NOMO-1 treated with DMSO at 0.1 percent for 48 hours (cell line): ENCODE measurements at regions not wholly inside any gene's neighbourhood (a gene's known extent, or its start where the extent isn't known, plus 50 kb on each side); places are given as distances from the start of the nearest gene placed in this dataset.

Experiments
- DNase-seq: peaks from one replicate; lab custom pipeline; 2025; ENCODE audit not compliant: unreplicated experiment; lab: John Stamatoyannopoulos, UW

DNA sequence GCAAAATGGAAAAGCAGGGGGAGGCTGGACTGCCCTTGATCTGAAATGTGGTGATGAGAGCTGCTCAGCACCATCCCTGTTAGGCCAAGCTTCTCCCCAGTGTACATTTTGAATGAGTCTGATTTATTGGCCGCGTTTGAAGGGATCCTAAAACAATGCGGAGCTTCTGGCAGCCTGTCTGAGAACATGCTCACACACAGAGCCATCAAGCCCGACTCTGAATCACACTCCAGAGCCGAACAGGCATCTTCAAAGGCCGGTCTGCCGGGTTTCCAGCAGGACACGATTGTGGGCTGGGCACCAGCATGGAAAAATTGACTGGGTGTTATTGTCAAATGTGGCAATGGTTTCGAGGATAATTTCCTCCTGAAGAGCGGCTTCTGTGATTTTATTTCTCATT is 235.9 kb downstream of the TFAP2C start:
- DNase-seq, result no peak

DNA sequence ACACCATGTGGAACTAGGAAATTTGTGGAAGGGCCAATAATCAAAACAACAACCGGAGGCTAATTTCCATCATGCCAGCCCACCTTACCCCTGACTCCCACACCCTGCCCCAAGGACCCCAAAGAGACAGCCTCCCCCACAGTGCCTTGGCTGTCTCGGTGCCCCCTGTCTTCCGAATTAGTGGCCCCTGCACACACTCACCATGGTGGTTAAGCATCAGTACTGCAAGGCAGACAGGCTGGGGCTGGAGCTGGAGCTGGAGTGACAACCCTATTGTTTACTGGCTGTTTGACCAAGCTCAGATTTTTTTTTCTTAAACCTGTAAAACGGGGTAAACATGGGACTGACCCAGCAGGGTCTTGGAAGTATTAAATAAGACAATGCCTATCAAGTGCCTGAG is 238.0 kb downstream of the TFAP2C start:
- no peak for DNase-seq

DNA sequence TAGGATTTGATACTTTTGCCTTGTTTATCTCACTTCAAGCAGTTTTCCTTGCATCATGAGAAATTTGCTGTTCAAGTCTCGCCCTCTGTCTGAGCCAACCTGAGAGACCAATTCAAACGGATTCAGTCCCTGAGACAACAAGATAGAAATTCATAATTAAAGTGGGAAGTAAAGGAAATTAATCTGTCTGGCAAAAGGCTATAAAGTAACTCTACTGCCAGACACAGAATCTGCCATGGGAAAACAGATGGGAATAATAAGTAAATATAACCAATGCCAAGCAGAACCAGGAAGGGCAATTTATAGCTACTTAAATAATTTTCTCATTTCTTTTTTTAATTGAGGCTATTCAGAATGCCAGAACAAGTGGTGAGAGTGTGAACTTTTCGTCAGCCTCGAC is 239.6 kb downstream of the TFAP2C start:
- no peak for DNase-seq

DNA sequence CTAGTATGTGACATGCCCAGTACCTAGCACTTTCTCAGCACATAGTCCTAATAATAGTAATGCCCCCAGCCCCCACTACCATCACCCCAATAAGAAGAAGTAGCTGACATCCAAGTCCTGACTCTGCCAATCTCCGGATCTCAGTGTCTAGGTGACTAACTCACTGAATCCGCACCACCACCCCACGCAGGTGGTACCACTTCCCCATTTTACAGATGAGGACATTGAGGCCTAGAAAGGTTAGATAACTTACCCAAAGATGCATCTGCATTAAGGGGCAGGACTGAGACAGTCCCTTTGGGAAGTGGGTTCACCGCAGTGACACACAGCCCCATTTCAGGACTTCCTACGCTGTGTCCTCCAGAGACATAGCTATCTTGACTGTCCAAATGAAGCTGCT is 241.2 kb downstream of the TFAP2C start:
- no peak for DNase-seq

DNA sequence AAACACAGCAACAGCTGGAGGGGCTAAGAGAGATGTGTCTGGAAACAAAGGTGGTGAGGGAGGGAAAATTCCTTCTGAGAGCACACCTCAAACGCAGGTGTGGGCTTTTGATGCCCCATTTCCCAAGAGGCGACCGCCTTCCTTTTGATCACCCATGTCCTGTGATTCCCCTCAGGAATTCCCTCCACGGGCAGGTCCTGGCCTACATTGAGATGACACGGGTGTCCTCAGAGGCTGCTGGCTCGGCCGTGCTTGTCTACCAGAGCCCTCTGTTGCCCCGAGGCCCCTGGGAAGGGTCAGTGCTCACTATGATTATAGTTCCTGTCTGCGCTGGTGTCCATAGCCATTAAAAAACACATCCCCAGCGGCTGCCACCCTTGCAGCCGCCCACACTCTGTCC is 242.6 kb downstream of the TFAP2C start:
- DNase-seq, result no peak

DNA sequence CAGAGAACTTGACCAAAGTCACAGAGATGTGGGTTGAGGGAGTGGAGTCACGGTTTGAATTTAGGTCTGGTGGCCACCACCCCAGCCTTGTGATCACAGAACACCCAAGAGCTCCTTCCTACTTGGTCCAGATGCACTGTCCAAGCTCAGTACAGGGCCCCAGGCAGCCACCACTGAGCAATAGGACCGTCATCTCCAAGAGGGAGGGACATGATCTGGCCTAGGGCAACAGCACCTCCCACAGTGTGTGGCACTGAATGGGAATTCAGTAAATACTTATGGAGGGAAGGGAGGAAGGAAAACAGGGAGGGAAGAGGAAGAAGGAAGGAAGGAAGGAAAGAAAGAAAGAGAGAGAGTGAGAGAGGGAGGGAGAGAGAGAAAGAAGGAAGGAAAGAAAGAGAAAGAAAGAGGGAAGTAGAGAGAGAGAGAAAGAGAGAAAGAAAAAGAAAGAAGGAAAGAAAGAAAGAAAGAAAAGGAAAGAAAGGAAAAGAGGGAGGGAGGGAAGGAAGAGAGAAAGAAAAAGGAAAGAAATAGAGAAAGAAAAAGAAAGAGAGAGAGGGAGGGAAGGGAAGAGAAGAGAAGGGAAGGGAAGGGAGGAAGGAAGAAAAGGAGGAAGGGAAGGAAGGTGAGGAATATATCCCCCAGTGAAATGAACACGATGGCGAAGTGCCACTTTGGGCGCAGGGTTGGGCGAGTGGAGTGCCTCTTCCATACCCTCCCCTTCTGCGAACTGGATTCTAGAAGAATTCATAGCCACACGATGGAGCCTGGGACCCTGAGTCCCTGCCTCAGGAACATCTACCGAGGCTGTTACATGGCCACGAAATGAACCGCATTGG is 243.7 kb downstream of the TFAP2C start:
- DNase-seq, result no peak

DNA sequence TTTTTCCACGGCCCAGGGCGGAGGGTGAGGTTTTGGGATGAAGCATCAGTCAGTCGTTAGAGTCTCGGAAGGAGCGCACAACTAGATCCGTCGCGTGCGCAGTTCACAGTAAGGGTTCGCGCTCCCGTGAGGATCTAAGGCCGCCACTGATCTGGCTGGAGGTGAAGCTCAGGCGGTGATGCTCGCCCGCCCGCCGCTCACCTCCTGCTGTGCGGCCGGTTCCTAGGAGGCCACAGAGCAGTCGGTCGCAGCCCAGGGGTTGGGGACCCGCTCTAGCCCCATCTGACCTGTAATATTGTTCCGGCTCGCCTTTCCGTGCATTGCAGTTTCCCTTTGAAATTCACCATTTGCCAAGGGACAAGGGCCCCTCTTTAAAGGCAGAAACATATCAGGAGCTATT is 244.7 kb downstream of the TFAP2C start:
- DNase-seq, result no peak

DNA sequence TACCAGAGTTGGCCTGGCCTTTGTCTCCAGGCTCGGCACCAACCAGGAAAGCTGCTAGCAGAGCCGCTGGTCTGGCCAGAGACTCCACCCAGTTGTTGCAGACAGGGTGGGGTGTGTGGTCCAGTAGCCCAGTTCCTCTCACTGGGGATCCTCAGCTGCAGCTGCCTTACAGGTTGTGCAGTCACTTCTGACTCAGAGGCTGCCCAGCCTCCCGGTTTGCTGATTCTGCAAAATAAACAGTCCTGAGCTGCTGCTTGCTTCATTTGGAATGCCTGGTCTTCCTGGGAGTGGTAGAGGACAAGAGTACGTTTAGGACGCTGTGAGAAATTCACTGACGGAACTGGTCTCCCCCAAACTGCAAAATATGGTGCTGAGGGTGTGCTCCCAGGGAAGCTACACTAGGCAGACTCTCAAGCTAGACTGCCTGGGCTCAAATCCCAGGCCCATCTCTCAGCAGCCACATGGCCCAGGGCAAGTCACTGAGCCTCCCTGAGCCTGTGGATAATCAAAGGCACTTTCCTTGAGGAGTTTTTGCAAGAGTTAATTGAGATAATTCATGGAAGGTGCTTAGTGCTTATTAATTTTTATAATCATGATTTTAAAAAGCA is 246.1 kb downstream of the TFAP2C start:
- DNase-seq, result peak; percentile 62

DNA sequence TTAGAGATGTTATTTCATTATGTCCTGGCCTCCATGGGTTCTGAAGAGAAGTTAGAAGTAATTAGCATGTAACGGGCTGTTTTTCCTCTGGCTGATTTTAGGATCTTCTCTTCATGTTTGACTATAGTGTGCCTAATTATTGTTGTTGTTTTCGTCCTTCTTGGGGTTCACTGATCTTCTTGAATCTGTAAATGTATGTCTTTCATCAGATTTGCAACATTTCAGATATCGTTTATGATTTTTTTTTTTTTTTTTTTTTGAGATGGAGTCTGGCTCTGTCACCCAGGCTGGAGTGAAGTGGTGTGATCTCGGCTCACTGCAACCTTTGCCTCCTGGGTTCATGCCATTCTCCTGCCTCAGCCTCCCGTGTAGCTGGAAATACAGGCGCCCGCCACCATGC is 246.7 kb downstream of the TFAP2C start:
- DNase-seq, result no peak

DNA sequence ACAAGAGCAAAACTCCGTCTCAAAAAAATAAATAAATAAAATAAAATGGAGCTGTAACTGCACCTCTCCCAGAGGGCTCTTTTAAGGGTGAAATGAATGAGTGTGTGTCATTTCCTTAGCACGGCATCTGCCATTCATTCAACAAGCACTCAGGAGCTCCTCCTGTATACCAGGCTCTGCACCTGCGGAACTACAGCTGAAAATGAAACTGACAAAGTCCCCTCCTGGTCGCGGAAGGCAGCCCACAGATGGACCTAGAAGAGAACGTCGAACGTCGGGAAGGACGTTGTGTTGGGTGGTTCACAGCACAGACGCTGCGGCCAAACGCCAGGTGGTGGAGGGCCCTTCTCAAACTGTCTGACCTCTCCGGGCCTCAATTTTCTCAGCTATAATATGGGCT is 256.4 kb downstream of the TFAP2C start:
- DNase-seq, result no peak

DNA sequence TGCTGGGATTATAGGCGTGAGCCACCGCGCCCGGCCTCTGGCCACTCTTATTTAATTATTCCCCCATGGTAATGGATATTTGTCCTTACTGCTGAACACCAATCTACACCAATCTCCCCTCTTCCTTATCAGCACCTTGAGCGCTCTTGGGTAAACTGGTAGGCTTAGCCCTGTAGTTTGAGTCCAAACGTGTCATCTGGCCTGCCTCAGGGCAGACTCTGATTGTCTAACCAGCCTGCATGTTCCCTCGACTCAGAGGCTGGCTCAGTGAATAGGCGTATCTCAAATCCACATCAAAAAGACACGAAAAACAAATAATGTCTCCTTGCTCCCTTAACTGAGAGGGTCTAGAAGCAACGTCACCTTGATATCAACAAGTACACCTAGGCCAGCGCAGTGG is 260.9 kb downstream of the TFAP2C start:
- DNase-seq, result no peak

DNA sequence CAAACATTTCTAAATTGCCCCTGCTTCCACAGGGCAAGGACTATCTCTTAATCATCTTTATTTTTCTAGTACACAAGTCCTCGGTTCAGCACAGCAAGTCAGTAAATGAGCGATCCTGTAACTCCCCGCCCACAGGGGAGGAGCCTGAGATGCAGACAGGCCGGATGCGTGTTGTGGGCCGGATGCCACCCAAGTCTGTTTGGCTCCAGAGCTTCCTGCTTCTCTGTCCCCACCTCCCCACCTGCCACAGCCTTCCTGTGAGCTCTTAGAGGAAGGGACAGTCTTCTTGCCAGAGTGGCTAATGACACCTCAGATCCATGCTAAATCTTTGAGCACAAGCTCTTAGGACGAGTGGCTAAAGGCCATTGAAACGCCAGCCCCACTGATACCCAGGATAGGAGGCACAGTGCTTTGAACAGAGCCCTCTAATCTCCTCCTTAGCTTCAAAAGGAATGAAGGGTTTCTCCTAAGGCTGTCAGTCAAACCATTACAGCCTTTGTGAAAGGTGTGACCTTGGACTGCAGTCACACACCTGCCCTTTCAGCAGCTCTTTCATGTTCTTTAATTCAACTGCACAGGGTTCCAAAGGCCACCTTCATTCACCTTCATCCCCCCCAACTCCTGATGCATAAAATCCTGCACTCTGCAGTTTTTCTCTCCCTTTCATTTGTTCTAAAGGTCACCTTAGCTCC is 264.3 kb downstream of the TFAP2C start:
- DNase-seq, result no peak

DNA sequence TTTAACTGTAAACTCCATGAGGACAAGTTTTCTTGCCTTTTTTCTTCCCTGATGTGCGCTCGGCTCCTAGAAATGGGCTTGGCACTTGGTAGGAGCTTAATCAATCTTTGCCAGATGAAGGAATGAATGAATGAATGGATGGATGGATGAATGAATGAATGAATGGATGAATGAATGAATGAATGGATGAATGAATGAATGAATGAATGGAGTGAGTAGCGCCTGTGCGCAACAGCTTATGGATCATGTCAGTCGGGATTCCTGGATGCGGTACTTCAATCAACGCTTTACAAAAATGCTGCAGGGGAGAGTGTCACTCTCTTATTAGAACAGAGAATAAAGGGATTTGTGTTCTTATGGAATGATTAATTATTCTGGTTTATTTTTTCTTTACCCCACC is 267.3 kb downstream of the TFAP2C start:
- DNase-seq, result no peak

DNA sequence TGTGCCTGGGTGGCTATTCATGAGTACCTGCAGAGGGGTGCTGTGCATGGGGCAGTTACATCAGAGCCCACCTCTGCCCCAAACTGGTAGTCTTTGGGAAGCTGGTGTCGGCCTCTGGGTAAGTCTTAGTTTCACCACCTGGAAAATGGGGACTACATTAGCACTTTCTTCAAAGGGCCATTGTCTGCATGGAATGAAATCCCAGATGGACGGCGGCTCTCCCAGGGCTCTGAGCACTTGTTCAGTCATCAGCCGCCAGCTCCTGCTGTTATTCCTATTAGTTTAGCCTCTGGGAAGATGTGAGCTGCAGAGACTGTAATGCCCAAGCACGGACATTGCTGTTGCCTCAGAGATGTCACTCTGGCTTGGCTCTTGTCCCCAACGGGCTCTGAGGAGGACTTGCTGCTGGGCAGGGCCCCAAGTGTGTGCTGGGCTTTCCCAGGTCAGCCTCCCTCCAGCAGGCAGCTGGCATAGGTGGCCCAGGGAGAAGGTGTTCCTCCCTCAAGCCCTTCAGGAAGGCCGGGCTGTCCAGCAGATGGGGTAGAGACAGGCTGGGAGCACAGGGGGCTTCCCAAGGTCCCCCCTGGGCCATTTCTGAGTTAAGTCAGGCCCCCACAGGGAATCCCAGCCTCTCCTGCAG is 268.3 kb downstream of the TFAP2C start:
- no peak for DNase-seq

DNA sequence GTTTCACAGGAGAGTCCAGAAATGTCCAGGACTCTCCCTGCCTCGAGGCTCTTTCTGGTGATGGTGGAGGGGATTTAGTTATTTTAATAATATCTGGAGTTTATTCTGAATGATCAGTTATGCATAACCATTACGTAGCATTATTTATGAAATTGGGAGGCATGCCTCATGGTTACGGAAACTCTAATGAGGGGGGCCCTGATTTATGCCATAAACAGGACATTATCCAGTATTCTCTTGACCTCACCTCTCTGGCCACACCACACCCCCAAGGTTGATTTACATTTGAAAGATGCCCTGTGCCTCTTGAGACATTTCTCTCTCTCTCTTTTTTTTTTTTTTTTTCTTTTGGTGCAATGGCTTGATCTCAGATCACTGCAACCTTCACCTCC is 268.8 kb downstream of the TFAP2C start:
- DNase-seq, result no peak

DNA sequence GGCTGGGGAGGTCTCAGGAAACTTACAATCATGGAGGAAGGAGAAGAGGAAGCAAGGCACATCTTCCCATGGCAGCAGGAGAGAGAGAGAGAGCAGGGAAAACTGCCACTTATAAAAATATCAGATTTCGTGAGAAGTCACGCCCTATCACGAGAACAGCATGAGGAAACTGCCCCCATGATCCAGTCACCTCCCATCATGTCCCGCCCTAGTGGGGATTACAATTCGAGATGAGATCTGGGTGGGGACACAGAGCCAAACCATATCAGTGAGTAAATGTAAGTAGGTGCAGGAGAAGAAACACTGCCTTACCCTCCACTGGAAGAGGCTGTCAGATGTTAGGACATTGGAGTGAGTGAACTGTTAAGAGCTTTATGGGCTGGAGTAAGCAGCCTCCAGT is 270.4 kb downstream of the TFAP2C start:
- DNase-seq, result no peak

DNA sequence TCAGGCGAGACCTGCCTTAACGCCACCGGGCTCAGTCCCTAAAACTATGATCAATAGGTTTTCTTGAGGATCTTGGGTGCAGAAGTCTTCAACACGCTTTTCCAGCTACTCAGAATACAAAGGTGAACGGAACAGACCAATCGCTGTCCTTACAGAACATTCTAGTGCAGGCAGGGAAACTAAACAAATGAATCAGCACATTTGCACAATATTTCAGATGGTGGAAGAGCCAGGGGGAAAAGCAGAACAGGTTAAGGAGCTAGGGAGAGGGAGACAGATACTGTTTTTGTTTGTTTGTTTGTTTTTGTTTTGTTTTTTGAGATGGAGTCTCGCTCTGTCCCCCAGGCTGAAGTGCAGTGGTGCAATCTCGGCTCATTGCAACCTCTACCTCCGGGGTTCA is 271.1 kb downstream of the TFAP2C start:
- no peak for DNase-seq

DNA sequence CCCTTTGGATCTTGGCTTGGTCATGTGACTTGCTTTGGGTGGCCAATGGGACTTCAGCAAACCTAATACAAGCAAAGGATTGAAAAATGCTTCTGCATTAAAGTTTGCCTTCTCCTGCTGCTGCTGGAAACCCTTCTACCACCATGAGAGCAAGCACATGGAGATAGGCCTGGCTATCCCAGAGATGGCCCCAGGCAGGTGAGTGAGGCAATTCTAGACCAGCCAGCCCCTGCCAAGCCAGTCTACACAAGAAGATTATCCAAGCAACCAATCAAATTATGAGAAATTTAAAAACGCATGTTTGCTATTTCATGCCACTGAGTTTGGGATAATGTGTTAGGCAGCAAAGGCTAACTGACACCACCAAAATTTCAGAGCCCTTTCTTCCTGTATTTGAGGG is 274.3 kb downstream of the TFAP2C start:
- no peak for DNase-seq

DNA sequence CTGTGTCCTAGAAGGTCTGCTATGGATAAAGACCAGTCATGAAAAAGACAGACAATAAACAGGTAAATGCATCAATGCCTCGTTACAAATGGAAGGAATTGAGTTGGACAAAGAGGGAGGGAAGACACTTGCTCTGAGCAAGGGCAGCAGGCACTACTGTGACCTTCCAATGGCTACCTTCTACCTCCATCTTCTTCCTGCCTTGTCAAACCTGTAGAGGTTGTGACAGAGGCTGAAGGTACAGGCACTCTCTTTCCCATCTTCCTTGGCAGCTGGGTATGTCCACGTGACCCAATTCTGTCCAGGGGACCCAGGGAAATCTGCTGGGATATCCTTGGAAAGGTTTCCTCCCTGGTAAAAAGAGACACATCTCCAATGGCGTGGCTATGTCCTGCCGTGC is 274.8 kb downstream of the TFAP2C start:
- DNase-seq, result no peak

DNA sequence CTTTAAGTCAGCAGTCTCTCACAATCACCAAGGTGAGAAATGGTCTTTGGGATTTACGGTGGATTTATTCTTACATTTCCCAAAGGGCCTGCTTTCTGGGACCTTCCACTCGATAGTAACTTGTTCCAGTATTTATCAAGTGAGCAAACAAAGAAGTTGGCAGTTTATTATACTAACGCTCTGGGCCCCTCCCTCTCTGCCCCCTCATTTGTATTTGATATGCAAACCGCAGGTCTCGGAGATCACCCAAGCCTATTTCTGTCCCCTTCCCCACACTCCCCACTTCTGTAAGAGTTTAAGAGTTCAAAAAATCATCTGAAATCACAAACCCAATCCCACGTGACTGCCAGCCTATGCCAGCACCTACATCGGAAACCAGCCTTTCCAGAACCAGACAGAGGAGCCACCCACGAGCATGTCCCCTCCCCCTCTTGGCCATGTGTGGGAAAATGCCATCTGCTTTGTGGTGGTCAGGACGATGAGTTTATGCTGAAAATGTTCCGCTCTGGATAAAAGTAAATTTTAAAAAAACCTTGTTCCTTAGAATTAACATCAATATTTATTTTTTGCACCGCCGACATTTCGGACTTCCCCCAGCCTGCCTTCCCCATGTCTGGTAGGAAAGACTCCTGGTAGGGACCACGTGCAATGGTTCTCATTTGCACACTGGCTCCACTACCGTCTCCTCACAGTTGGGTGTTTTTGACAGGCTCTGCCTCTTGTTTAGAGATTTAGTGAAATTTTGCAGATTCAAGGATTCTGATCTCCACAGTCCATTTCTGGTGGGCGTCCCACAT is 281.0 kb downstream of the TFAP2C start:
- DNase-seq, result no peak

DNA sequence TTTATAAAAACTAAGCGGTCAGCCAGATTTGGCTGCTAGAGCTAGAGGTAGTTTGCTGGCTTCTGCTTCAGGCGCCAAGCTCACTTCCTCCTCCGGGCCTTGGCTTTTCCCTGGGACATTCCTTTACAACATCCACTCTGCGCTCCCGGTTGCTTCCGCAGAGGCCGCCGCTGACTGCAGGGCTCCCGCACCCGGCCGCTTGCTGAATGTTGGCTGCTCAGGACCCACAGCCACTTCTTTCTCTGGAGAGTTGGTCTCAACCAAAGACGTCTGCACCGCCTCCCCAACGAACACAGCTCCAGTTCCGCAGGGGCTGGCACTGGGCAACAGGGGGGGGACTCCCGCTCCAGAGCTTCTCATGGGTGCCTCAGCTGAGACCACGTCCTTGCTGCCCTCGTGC is 282.8 kb downstream of the TFAP2C start:
- no peak for DNase-seq
